DMS153 treated with DMSO at 0.1 percent for 48 hours (cell line): ENCODE measurements at regions not wholly inside any gene's neighbourhood (a gene's known extent, or its start where the extent isn't known, plus 50 kb on each side); places are given as distances from the start of the nearest gene placed in this dataset.
"Not testable (repeated sequence)": the region's sequence is repeated elsewhere in the genome, so short reads cannot be mapped to it uniquely, and the experiment has no call there.

ENCODE experiments used
- DNase-seq: peaks from one replicate; lab custom pipeline; 2025; ENCODE audit not compliant: unreplicated experiment; lab: John Stamatoyannopoulos, UW

DNA sequence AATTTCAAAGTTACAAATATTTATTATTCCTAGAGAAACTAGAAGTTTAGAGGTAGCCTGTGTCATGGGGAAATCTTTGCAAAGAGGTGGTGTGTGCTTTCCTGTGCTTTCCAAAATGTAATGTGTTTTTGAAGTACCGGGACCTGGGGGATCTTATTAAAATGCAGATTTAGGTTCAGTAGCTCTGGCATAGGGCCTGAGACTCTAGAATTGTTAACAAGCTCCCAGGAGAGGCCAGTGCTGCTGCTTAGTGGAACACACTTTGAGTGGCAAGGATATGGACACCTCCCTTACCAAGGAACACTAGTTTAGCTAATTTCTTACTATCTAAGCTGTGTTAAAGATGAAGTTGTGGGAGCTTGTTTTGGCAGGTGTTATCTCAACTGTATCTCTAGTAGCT lies 428.9 kb downstream of the VGLL3 start:
- DNase-seq = no peak

DNA sequence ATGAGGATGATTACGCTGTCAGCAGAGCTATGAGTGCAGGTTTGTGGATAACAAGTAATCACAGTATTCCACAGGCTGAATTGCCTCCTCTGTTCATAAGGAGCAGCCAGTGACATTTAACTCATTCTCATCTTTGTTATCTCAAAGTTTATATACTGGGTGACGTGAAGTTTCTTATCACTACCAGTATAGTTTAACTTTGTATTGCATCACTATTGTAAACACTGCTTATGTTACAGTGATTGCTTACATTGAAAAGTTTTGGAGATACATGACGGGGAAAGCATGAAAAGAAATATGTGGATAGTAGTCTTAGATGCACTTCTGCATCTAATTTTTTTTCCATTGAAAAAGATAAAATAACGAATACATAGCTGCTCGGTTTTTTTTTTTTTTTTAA lies 429.7 kb downstream of the VGLL3 start:
- no peak for DNase-seq

DNA sequence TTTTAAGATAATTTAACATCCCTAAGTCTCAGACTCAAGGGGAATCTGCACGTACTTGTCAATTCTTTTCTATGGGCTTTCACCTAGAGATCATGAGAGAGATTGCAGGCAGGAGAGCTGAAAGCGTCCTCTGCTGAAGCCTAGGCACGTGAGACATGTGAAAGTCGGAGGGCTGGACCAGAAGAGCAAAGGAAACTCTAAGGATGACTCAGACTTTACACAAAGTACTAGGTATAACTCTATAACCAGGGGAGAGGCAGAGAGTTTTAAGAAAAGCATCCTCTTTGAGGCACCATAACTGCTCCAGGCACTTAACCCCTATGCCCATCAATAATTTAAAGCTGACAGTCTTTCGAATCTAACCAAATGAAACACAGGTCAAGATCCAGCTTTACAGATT lies 436.6 kb downstream of the VGLL3 start:
- DNase-seq = no peak

DNA sequence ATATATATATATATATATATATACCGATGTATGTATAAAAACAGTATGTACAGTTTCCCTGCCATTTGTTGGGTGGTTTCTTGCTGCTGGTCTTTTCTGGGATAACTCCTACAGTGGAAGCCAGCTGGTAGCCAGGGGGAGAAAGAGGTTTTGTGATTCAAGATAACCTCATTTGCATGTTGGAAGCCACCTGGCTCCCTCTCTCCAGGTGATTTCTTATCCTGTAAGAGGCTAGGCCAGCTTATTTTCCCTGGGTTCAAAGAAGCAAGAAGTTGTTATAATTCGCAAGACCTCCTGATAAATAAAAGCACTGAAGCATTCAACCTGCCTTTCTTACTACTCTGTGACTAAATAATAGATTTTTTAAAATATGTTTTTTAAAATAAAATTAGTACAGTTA lies 443.3 kb downstream of the VGLL3 start:
- no peak for DNase-seq

DNA sequence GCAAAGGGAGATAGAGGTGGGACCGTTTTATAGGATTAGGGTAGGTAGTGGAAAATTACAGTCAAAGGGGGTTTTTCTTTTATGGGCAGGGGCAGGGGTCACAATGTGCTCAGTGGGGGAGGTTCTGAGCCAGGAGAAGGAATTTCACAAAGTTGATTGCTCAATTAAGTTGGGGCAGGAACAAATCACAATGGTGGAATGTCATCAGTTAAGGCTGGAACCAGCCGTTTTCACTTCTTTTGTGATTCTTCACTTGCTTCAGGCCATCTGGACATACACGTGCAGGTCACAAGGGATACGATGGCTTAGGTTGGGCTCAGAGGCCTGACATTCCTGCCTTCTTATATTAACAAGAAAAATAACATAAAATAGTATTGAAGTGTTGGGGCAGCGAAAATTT lies 453.8 kb downstream of the VGLL3 start:
- no peak for DNase-seq

DNA sequence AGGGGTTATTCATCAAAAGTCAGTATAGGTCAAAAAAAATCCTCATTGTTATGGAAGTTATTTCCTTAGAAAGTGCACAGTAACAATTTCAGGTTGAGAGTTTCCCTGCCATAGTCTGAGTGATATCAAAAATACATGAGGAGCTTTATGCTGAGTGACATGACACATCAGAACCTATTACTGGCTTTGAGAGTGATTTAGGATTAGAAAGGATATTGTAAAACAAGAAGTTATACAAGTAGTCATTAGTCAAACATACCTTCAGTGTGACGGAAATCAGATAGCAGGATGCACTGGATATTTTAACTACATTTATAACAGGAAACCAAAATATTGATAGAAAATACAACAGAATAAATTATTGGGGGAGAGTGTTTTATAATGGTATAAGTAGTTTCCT lies 471.1 kb downstream of the VGLL3 start:
- no peak for DNase-seq

DNA sequence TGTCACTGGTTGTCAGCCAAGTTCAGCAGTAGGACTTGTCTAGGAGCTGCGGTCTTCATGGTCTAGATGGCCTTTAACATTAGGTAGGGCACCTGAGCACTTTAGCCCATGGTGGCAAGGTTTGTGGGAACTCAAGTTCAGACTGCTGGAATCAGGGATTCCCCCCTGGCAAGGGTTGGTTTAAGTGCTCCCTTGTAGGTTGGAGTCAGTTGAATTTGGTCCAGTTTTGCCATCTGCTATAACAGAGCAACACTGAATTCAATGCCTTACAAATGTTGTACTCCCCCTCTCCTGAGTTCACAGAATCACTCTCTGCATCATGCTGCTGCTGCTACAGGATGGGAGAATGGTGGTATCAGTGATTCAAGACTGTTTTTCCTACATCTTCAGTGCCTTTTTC lies 509.3 kb downstream of the VGLL3 start:
- DNase-seq = no peak

DNA sequence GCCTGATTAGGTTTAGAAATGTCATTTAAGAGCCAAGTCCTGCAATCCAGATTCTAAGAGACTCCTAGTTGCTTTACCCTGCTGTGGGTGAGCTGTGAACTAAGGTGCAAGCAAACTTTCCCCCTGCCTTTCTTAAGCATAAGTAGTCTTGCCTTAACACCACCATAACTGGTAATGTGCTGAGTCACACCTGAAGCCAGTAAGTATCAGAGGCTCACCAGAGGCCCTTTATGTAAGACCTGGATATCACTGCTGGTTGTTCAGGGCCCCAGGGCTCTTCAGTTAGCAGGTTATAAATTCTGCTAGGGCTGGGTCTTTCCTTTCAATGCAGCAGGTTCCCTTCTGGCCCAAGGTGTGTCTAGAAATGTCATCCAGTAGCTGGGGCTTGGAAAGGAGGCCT lies 509.9 kb downstream of the VGLL3 start:
- DNase-seq = no peak

DNA sequence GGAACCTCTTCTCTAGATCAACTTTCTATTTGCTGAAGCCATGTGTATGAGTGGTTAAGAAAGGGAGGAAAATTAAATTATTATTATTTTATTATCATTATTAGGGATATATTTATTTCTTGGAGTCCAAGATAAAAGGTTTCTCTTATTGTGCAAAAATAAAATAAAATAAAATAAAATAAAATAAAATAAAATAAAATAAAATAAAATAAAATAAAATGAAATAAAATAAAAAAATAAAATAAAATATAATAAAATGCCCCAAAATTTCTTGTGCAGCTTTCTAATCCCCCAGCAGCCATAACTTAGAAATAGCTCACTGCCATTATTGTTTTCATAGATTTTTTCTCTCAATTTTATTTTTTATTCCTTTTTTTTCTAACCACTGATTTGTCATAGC lies 526.8 kb downstream of the VGLL3 start:
- no peak for DNase-seq

DNA sequence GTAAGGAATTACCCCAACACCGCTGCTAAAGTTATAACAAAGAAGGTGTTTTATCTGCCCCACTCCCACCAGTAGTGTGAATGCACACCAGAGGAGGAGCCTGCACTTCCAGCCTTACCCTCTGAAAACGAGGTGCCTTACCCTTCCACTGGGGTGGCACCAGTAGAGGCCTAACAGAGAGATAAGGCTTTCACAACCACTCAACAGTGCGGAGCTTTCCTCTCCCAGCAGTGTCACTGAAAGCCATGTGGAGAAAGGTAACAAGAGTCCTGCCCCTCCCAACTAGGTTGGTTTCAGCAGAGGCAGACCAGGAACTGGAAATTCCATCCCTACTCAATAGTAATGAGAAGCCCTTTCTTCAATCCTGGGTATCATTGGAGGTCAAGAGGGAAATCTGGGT lies 539.2 kb downstream of the VGLL3 start:
- no peak for DNase-seq

DNA sequence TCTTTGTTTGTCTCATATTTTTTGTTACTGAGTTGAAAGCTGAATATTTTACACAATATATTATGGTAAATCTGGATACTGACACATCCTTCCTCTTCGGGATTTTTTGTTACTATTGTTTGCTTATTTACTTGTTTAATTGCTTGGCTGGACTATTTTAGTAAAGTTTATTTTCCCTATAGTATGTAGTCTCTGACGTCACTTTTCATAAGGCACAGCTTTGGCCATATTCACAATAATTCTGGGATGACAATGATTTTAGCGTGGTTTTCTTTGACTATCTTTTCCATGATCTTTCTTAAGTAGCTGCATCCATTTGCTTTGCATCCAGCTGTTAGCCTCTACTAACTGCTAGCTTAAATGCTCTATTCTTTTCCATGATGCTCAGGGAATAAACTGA lies 552.4 kb downstream of the VGLL3 start:
- no peak for DNase-seq

DNA sequence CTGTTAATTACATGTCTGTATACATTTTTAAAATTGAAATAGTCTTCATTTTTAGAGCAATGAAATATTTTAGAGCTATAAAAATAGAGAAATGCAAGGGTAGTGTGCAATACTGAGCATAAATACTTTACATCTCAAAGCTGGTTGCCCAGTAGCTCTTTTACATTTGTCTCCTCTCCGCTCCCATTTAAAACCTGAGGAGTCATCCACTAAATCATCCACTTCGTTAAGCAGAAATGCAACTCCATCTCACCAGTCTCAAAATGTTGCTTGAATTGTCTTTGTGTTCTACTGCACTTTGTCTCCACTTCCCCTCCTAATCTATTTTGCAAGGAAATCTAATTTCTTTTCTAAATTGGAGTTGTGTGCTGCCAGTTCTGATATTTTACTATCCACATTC lies 563.6 kb downstream of the VGLL3 start:
- no peak for DNase-seq

DNA sequence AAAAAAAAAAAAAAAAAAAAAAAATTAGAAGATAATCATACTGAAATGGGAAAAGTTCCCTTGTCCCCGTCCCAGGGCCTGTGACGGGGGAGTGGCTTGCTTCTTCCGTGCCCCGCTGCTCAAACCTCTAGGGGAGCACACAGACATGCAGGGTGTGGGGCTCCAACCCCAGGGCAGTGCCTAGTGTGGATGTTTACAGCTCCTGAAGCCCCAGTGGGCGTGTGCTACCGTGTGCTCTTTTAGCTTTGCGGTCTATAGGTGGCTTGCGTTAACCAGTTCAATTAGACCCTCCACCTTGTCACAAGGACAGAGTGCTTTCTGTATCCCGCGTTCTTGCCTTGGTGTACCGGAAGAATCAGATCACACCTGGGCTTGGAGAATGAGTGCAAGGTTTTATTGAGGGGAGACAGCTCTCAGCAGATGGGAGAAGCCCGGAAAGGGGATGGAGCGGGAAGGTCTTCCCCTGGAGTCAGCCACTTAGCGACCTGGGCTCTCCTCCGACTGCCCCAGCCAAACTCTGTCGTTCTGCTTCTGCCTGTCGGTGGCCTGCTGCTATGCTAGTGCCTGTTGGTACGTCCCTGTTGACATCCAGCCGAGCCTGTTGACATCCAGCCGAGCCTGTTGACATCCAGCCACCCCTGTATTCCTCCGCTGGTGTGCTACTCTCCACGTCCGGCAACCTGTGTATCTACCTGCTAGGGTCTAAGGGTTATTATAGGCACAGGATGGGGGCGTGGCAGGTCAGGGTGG lies 569.8 kb downstream of the VGLL3 start:
- no peak for DNase-seq

DNA sequence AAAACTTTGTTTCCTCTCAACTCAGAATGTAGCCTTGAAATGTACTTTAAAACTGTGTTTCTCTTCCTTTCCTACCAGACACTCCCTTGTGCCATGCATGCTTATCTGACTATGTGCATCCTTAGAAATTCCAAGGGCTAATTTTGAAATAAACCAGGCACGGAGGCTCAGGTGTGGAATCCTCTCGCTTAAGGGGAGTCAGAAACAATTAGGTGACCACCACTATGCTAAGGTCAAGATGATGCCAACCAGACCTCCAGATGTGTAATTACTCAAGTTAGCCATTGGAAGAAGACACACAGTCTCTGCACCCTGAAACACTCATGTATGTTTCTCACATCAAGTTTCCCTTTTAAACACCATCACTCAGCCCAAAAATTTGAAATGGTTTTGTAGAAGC lies 572.1 kb downstream of the VGLL3 start:
- DNase-seq = no peak

DNA sequence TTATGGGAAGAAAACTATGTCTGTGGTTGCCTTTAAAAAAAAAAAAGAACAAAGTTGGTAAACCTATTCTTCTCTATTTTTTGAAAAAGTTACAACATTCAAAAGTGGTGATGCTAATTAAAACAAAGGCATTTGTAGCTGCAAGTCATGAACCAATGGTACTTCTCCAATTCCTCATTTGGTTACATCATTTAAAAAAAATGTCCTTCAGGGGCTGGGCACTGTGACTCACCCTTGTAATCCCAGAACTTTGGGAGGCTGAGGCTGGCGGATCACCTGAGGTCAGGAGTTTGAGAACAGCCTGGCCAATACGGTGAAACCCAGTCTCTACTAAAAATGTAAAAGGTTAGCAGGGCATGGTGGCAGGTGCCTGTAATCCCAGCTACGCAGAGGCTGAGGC lies 574.6 kb downstream of the VGLL3 start:
- no peak for DNase-seq

DNA sequence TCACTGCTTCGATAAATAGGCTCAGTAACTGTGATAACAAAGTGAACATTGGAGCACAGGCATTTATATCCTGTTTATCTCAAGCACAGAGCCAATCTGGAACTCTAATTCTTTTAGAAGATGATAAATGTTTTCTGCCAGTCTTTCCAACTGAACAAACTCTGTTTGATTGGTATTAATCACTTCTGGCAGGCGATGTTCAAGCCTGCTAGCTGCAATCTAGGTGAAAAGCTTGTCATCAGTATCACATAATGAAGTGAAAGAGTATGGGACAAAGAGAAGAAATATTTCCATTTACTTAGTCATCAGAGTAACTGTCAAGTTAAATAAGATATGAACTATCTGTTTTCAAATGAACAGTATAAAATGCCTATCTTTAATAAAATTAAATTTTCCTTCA lies 577.3 kb downstream of the VGLL3 start:
- no peak for DNase-seq

DNA sequence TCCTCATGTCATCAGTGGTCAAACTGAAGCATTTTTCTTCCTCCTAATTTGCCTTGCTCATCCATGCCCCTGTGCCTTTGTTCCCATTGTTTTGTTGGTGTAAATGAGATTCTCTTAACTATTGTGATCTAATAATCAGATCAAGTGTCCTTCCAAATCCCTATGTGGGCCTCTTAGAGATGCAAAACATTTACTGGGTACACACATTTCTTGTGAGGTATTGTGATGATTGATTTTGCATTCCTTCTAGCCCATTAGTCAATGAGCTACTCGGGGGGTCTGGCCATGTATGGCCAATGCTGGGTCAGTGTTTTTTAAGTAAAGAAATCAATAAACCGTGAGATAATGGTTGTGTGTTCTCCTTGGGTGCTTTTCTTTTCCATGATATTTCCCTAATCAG lies 580.4 kb downstream of the VGLL3 start:
- DNase-seq = no peak

DNA sequence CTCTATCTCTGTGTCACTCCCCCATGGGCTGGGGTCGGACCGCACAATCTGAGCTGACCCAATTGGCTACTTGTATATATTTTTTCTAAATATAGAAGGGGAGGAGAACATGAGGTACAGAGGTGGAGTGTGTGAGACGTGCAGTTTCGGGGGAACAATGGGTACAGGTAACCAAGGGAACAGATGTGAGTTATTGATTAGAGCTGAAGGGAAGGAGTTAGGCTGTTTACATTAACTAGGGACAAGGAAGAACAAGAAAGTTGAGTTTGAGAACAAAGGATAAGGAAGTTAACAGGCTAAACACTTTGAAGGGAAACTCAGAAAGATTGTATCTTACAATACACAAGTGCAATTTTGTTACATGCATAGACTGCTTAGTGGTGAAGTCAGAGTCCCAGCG lies 601.2 kb downstream of the VGLL3 start:
- not testable (repeated sequence) for DNase-seq

DNA sequence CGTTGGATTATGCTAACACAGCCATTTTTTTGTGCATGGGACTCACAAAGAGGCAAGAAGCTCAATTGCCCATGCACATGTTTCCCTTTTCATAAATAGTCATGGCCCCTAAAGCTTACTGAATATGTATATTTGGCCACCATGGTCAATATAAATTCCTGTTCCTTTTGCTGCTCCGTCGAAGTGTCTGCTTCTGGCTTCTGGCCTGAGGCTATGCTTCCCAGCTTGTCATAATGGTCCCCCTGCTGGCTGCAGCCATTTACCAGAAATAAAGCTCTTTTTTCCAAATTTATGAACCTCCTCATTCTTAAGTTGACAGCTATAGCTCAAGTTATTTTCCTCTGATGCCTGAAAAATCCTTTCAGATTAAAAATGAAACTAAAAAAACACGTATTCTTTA lies 602.1 kb downstream of the VGLL3 start:
- no peak for DNase-seq

DNA sequence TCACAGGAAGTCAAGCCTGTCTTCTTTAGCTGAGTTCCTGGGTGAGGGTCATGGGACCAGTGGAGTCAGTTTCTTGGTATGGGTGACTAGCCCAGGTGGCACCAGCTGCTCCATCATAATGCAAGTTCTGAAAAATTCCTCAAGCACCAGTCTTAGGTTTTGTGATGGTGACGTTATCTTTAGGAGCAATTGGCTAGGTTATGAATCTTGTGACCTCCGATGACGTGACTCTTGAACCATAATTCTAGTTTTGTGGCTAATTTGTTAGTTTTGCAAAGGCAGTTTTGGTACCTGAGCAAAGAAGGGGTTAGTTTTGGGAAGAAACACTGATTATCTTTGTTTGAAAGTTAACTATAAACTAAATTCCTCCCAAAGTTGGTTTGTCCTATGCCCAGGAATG lies 608.4 kb downstream of the VGLL3 start:
- no peak for DNase-seq

DNA sequence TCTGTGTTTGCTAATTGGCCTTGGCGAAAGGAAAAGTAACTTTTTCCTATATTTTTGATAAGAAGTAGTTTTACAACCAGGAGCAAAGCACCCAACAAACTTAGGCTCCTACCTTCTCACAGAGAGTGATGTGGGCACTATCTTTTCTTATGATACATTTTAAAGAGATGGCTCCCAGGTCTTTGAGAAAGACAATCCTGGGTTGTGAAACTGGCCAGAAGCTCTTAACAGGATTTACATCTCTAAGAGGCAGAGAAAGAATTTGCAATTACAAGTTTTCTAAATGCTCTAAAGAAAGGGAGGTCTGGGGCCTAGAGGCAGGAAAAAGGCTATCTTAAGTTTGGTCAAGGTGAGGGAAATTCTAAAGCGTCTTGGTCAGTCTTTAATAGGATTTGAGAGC lies 609.7 kb downstream of the VGLL3 start:
- no peak for DNase-seq

DNA sequence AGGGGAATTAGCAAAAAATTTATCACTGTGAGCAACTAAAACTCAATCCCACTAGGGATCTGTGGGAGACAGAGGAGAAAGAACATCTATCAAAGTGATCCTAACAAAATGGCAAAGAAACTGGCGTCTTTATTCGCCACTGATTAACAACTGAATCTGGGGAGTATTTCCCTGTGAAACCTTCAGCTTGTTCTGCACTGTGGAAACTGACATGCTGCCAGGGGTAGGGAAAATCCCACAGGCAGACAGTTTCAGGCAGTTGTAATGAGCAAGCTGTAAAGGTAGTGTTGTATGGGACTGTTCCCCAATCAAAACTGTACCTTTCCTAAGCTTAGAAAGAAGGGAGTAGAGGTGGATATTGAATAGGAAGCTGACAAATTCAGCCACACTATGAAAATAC lies 611.7 kb downstream of the VGLL3 start:
- no peak for DNase-seq

DNA sequence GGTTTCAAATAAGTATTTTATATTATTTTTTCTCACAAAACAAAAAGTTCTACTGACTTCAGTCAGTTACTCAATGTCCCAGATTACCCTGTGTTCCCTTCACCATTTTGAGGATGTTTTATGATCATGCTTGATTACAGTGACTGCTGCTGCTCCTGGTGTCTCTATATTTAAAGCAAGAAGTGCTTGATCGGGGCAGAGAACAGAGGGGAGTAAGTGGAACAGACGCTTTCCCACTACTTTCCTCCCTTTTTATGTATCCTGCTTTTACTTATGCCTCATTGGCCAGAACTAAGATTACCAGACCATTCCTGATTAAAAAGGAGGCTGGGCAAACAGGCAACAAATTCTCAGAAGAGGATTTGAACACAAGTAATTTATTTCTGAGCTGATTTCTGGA lies 612.1 kb downstream of the VGLL3 start:
- no peak for DNase-seq

DNA sequence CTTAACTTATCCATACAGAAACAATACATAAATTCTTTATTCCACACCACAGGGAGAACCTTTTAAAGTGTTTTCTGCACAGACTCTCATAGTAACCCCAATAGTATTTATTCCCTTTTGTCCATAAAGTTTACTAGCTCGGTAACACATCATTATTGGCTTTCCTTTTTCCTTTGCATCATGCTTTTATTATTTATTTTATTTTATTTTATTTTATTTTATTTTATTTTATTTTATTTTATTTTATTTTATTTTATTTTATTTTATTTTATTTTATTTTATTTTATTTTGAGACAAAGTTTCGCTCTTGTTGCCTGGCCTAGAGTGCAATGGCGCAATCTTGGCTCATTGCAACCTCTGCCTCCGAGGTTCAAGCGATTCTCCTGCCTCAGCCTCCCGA lies 655.4 kb downstream of the VGLL3 start:
- DNase-seq = not testable (repeated sequence)
